GM12878 (cell line): ENCODE measurements at regions not wholly inside any gene's neighbourhood (a gene's known extent, or its start where the extent isn't known, plus 50 kb on each side); places are given as distances from the start of the nearest gene placed in this dataset.

ENCODE experiments used
- ATAC-seq: fragments of 200-7000 bp; cut with Tn5 transposase; 3 replicates; pipeline ENCODE4 v1.9.1; 2020; ENCODE audit warnings: mild to moderate bottlenecking, moderate library complexity
- BruUV-seq: library from RNA; stranded (reverse); fragments of 400-500 nt; replicated peaks from 2 replicates; lab custom pipeline; 2021; lab: Mats Ljungman, UMichigan
- CTCF ChIA-PET: fragments of 300-600 bp; sonication (Branson Sonifier 250); formaldehyde crosslinking; extraction: SDS; loops from one replicate; lab custom pipeline; 2021; ENCODE audit warnings: inconsistent platforms; lab: Yijun Ruan, JAX
- POLR2A ChIA-PET: fragments of 350-600 bp; formaldehyde crosslinking; extraction: SDS; loops from one replicate; lab custom pipeline; 2021; ENCODE audit warnings: inconsistent platforms; lab: Charles Lee
- RAD21 ChIA-PET: fragments of 300-600 bp; sonication (Branson Sonifier 250); formaldehyde crosslinking; loops from one replicate; lab custom pipeline; 2023; ENCODE audit warnings: antibody characterized with exemption; ENCODE audit not compliant: unreplicated experiment; lab: Charles Lee
- SMC1A ChIA-PET: fragments of 300-600 bp; sonication (Branson Sonifier 250); formaldehyde crosslinking; loops from one replicate; lab custom pipeline; 2023; ENCODE audit not compliant: unreplicated experiment, uncharacterized antibody; lab: Charles Lee
- DNase-seq: peaks from one replicate; pipeline ENCODE4 v3.0.0-alpha.2; 2011; ENCODE audit warnings: low read depth, low spot score
- FAIRE-seq: peaks from 3 replicates; lab custom pipeline; 2011; peaks lifted over from hg19 to GRCh38; lab: Jason Lieb, UNC
- H2AFZ ChIP-seq: 2 replicates; pipeline ENCODE4 v1.6.0; 2011; ENCODE audit warnings: low read depth, low read length, control low read depth; ENCODE audit not compliant: control insufficient read depth
- H3K27ac ChIP-seq: 2 replicates; pipeline ENCODE4 v1.5.1; 2011; ENCODE audit warnings: control low read depth; ENCODE audit not compliant: control insufficient read depth, insufficient read depth
- H3K27me3 ChIP-seq, 2 experiments: replicated peaks in 1 of 2; 2 replicates each; pipeline versions ENCODE4 v1.6.0 to v1.6.1; 2011; ENCODE audit warnings: low read length in 1 of 2; ENCODE audit not compliant: control insufficient read depth in 2 of 2, insufficient read depth in 2 of 2
- H3K36me3 ChIP-seq, 2 experiments: 2 replicates each; pipeline ENCODE4 v1.5.1; 2011; ENCODE audit warnings: low read length in 1 of 2; ENCODE audit not compliant: control insufficient read depth in 2 of 2, insufficient read depth in 2 of 2
- H3K4me1 ChIP-seq: 2 replicates; pipeline ENCODE4 v1.6.1; 2011; ENCODE audit warnings: mild to moderate bottlenecking, low read length, moderate library complexity, mixed read lengths; ENCODE audit not compliant: control insufficient read depth, insufficient read depth
- H3K4me2 ChIP-seq: 2 replicates; pipeline ENCODE4 v1.6.0; 2011; ENCODE audit warnings: control low read depth; ENCODE audit not compliant: control insufficient read depth, insufficient read depth
- H3K4me3 ChIP-seq: fragments of 200-600 bp; sonication (generic); 2 replicates; pipeline ENCODE4 v1.5.1; 2016
- H3K79me2 ChIP-seq: 2 replicates; pipeline ENCODE4 v1.6.0; 2011; ENCODE audit warnings: low read length; ENCODE audit not compliant: control insufficient read depth, insufficient read depth
- H3K9ac ChIP-seq: 2 replicates; pipeline ENCODE4 v1.8.0; 2011; ENCODE audit warnings: low read length, control low read depth, mixed read lengths; ENCODE audit not compliant: control insufficient read depth, insufficient read depth
- H3K9me3 ChIP-seq: replicated peaks from 3 replicates; pipeline ENCODE4 v1.5.1; 2011; ENCODE audit warnings: mild to moderate bottlenecking, low read length; ENCODE audit not compliant: control insufficient read depth, insufficient read depth
- H4K20me1 ChIP-seq: 2 replicates; pipeline ENCODE4 v1.6.0; 2011; ENCODE audit not compliant: control insufficient read depth, insufficient read depth
- CBX5 ChIP-seq: sonication (generic); IDR thresholded peaks from 2 replicates; pipeline ENCODE4 v1.6.1; 2016; ENCODE audit warnings: low read depth, moderate library complexity, mild to moderate bottlenecking, inconsistent platforms
- CEBPB ChIP-seq, 2 experiments: fragments of 150-350 bp in 1 of 2; IDR thresholded peaks; 2 replicates each; pipeline ENCODE4 v1.6.1; 2012 to 2014; ENCODE audit warnings: low read depth in 2 of 2, low read length in 2 of 2, borderline replicate concordance in 1 of 2, inconsistent platforms in 1 of 2
- KLF5 ChIP-seq: fragments of 450-650 bp; IDR thresholded peaks from 2 replicates; pipeline ENCODE4 v1.6.1; 2014; ENCODE audit warnings: mild to moderate bottlenecking; ENCODE audit not compliant: partially characterized antibody
- POLR2AphosphoS2 ChIP-seq: IDR thresholded peaks from 2 replicates; pipeline ENCODE4 v1.6.1; 2011; ENCODE audit warnings: low read depth, mild to moderate bottlenecking, low read length, improper control_type of control experiment, moderate library complexity
- SMAD5 ChIP-seq: IDR thresholded peaks from 2 replicates; pipeline ENCODE4 v1.6.1; 2016; ENCODE audit warnings: antibody characterized with exemption, low read depth
- WGBS: methylation state at CpG from one replicate; pipeline ENCODE4 v1.1.6; 2016; ENCODE audit warnings: low lambda C conversion rate; ENCODE audit not compliant: insufficient replicate concordance, insufficient coverage; ENCODE audit errors: missing lambda C conversion rate; 5-methylcytosine and 5-hydroxymethylcytosine counted together
- in situ Hi-C: fragments of 300-500 bp; cut with MboI; formaldehyde crosslinking; loops from 9 replicates; pipeline ENCODE4 v1.14.3; 2018; ENCODE audit warnings: mixed read lengths
- intact Hi-C: fragments of 100-400 bp; cut with micrococcal nuclease; formaldehyde crosslinking; loops from one replicate; pipeline ENCODE4 v1.14.2; 2022; ENCODE audit not compliant: unreplicated experiment
- TF ChIP-seq, protein P1 (sequence below): fragments of 450-650 bp; IDR thresholded peaks from 2 replicates; pipeline ENCODE4 v1.6.1; 2017; ENCODE audit warnings: mild to moderate bottlenecking, moderate library complexity
- TF ChIP-seq, protein P2 (sequence below): IDR thresholded peaks from 2 replicates; pipeline ENCODE4 v1.6.1; 2011; ENCODE audit warnings: mild to moderate bottlenecking, low read depth, low read length, moderate library complexity; ENCODE audit not compliant: insufficient replicate concordance

DNA sequence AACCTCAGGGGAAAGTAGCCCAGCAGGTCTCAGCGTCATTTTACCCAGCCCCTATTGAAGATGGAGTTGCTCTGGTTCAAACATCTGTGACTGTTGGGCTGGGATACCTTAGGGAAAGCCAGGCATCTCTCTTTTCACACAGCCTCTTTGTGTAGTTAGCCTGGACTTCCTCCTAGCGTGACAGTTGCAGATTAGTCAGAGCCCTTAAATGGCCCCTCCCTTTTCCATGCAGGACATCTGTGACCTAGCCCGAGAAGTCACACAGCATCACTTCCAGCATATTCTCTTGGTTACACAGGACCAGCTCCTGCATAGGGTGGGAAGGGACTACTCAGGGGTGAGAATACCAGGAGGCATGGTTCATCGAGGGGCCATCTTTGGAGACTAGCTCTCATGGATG lies 375.0 kb upstream of the RBFOX1 start:
- CTCF ChIA-PET, result no interaction called here
- DNase-seq, result no peak
- no peak for ATAC-seq
- TF ChIP-seq, protein P1, sequence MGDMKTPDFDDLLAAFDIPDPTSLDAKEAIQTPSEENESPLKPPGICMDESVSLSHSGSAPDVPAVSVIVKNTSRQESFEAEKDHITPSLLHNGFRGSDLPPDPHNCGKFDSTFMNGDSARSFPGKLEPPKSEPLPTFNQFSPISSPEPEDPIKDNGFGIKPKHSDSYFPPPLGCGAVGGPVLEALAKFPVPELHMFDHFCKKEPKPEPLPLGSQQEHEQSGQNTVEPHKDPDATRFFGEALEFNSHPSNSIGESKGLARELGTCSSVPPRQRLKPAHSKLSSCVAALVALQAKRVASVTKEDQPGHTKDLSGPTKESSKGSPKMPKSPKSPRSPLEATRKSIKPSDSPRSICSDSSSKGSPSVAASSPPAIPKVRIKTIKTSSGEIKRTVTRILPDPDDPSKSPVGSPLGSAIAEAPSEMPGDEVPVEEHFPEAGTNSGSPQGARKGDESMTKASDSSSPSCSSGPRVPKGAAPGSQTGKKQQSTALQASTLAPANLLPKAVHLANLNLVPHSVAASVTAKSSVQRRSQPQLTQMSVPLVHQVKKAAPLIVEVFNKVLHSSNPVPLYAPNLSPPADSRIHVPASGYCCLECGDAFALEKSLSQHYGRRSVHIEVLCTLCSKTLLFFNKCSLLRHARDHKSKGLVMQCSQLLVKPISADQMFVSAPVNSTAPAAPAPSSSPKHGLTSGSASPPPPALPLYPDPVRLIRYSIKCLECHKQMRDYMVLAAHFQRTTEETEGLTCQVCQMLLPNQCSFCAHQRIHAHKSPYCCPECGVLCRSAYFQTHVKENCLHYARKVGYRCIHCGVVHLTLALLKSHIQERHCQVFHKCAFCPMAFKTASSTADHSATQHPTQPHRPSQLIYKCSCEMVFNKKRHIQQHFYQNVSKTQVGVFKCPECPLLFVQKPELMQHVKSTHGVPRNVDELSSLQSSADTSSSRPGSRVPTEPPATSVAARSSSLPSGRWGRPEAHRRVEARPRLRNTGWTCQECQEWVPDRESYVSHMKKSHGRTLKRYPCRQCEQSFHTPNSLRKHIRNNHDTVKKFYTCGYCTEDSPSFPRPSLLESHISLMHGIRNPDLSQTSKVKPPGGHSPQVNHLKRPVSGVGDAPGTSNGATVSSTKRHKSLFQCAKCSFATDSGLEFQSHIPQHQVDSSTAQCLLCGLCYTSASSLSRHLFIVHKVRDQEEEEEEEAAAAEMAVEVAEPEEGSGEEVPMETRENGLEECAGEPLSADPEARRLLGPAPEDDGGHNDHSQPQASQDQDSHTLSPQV, result no peak
- TF ChIP-seq CBX5, result no peak
- no peak for TF ChIP-seq CEBPB (IDR thresholded peaks at IDR 0.05; ENCODE audit: borderline replicate concordance in 1 of 2, low read depth in 2 of 2, low read length in 2 of 2)
- no peak for TF ChIP-seq POLR2AphosphoS2
- TF ChIP-seq, protein P2, sequence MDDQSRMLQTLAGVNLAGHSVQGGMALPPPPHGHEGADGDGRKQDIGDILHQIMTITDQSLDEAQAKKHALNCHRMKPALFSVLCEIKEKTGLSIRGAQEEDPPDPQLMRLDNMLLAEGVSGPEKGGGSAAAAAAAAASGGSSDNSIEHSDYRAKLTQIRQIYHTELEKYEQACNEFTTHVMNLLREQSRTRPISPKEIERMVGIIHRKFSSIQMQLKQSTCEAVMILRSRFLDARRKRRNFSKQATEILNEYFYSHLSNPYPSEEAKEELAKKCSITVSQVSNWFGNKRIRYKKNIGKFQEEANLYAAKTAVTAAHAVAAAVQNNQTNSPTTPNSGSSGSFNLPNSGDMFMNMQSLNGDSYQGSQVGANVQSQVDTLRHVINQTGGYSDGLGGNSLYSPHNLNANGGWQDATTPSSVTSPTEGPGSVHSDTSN, result no peak
- TF ChIP-seq SMAD5, result no peak
- TF ChIP-seq KLF5, result no peak
- BruUV-seq, result no TSS peak
- H3K4me2 ChIP-seq, result no peak overlapping the region
- intact Hi-C loops, result no loop called here
- RAD21 ChIA-PET, result no interaction called here
- H4K20me1 ChIP-seq, result no peaks in the 10 kb centered on the region
- H3K4me3 ChIP-seq, result no peak overlapping the region
- H3K9me3 ChIP-seq, result no peaks in the 10 kb centered on the region; the same call in 2 of the 3 replicates
- POLR2A ChIA-PET, result no interaction called here
- H3K79me2 ChIP-seq, result no peaks in the 10 kb centered on the region
- no peak overlapping the region for H3K27ac ChIP-seq
- no peaks in the 10 kb centered on the region for H3K4me1 ChIP-seq
- H2AFZ ChIP-seq, result no peak overlapping the region
- H3K27me3 ChIP-seq, result no peaks in the 10 kb centered on the region
- 51% methylated on average over 4 of the region's 4 CpGs for WGBS
- in situ Hi-C loops, result no loop called here
- no peak overlapping the region for H3K9ac ChIP-seq
- SMC1A ChIA-PET, result no interaction called here
- no peak for FAIRE-seq
- no peaks in the 10 kb centered on the region for H3K36me3 ChIP-seq
